Osteocyte (in vitro differentiated cells): ENCODE measurements at regions not wholly inside any gene's neighbourhood (a gene's known extent, or its start where the extent isn't known, plus 50 kb on each side); places are given as distances from the start of the nearest gene placed in this dataset.

ENCODE experiments used
- DNase-seq: peaks from one replicate; pipeline ENCODE4 v3.0.0; 2021; ENCODE audit warnings: mixed read lengths; ENCODE audit not compliant: unreplicated experiment; ENCODE audit errors: extremely low spot score
- H3K27ac Mint-ChIP-seq: one replicate; pipeline ENCODE4 v1.8.0; 2021; ENCODE audit warnings: mild to moderate bottlenecking, mixed read lengths; ENCODE audit not compliant: unreplicated experiment
- H3K27me3 Mint-ChIP-seq: one replicate; pipeline ENCODE4 v1.8.0; 2021; ENCODE audit warnings: mixed read lengths; ENCODE audit not compliant: unreplicated experiment
- H3K36me3 Mint-ChIP-seq: one replicate; pipeline ENCODE4 v1.8.0; 2021; ENCODE audit warnings: mixed read lengths; ENCODE audit not compliant: unreplicated experiment
- H3K4me1 Mint-ChIP-seq: one replicate; pipeline ENCODE4 v1.8.0; 2021; ENCODE audit warnings: mixed read lengths; ENCODE audit not compliant: unreplicated experiment
- H3K4me3 Mint-ChIP-seq: one replicate; pipeline ENCODE4 v1.8.0; 2021; ENCODE audit warnings: mild to moderate bottlenecking, moderate library complexity, mixed read lengths; ENCODE audit not compliant: unreplicated experiment
- H3K9me3 Mint-ChIP-seq: one replicate; pipeline ENCODE4 v1.8.0; 2021; ENCODE audit warnings: mixed read lengths; ENCODE audit not compliant: unreplicated experiment
- CTCF ChIP-seq: fragments of 200-600 bp; sonication (generic); IDR thresholded peaks from 2 replicates; pipeline ENCODE4 v1.5.0; 2021; ENCODE audit warnings: antibody characterized with exemption, mild to moderate bottlenecking, moderate library complexity

- no peaks in the 10 kb centered on the region for H3K9me3 Mint-ChIP-seq
- no peak overlapping the region for H3K4me3 Mint-ChIP-seq
- no peak for TF ChIP-seq CTCF
- no peak for DNase-seq
- no peak overlapping the region for H3K27ac Mint-ChIP-seq
- H3K27me3 Mint-ChIP-seq = no peaks in the 10 kb centered on the region
- H3K4me1 Mint-ChIP-seq = peaks cover 9% of the 10 kb centered on the region
- H3K36me3 Mint-ChIP-seq = no peaks in the 10 kb centered on the region
Measured at GRCh38 chr5:93891491-93892480, 150.4 kb upstream of the POU5F2 start.

DNA sequence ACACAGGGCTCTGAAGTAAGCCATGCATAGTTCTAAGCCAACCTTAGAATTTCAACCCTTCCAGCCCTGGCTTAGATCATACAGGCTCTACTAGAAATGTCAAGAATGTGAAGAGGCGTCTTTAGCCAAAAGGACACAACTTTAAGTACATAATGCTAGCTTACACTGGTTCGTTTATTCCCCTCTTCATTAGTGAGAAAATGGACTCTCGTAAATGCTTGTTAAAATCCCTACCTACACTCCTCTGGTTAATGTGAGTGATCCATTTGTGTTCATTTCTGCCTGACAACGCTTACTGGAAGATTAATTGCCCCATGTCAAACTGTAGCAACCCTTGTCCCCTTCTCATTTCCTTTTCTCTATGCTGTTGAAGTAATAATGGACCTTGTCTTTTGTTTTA, 149.3 kb upstream of the POU5F2 start:
- TF ChIP-seq CTCF = no peak
- no peak for DNase-seq
- Mint-ChIP-seq H3K27me3 (no peaks in the 10 kb centered on the region), H3K36me3 (no peaks in the 10 kb centered on the region), H3K27ac (no peak overlapping the region), H3K4me1 (peaks cover 20% of the 10 kb centered on the region), H3K9me3 (no peaks in the 10 kb centered on the region), H3K4me3 (no peak overlapping the region)

DNA sequence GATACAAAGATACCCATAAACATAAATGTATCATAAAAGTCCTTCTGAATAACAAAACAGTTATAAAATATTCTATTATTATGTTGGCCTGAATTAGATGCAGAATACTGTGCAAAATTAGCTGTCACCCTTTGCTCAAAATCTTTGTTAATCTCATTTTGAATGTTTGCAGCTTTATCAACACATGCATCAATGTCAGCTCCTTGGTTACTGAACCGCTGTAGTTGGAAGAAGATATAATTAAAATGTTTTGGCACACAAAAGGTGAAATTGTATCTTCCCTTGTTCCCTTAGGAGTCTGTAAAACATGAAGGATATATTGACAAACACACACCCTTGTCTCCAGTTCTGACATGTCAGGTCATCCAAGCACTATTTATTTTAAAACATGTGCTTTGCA, 146.3 kb upstream of the POU5F2 start:
- no peaks in the 10 kb centered on the region for H3K9me3 Mint-ChIP-seq
- no peak for TF ChIP-seq CTCF
- no peak overlapping the region for H3K27ac Mint-ChIP-seq
- peaks cover 29% of the 10 kb centered on the region for H3K4me1 Mint-ChIP-seq
- no peak for DNase-seq
- H3K27me3 Mint-ChIP-seq = no peaks in the 10 kb centered on the region
- no peaks in the 10 kb centered on the region for H3K36me3 Mint-ChIP-seq
- no peak overlapping the region for H3K4me3 Mint-ChIP-seq

GRCh38 chr5:93886917-93887361, 145.5 kb upstream of the POU5F2 start:
- H3K9me3 Mint-ChIP-seq = no peaks in the 10 kb centered on the region
- peak overlapping the region; percentile 29 for H3K27ac Mint-ChIP-seq
- H3K27me3 Mint-ChIP-seq = no peaks in the 10 kb centered on the region
- TF ChIP-seq CTCF = no peak
- H3K36me3 Mint-ChIP-seq = no peaks in the 10 kb centered on the region
- H3K4me3 Mint-ChIP-seq = peak overlapping the region; percentile 62
- peaks cover 29% of the 10 kb centered on the region for H3K4me1 Mint-ChIP-seq
- DNase-seq = no peak

DNA sequence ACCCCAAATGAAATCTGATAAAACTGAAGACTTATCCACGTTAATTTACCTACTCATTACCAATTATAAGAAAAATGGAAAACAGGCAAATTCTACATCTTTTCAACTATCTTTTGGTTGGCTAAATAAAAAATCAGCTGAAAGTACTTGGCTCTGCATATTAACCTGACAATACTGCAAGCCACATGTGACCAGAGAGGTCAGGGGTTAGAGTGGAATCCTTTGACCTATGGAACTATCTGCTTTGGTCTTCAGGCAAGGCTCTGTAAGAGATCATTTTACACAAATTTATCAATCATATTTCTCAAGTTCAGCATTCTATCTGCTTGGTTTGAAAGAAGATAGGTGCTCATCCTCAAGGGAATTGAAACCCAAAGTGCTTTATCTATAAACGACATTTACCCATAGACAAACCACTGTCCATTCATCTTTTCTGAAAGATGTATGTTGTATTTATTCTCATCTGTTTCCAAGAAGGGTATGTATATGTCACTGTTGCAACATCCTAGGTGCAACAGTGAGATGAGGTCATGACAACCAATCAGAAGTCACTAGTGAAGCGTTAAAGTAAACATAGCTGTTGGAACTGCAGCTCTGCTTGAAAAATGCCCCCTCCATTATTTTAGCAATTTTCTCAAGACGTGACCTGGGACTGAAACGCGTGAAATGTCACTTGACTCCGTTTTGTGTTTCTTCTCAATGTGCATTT, 144.9 kb upstream of the POU5F2 start:
- no peak for DNase-seq
- TF ChIP-seq CTCF = no peak
- H3K27ac Mint-ChIP-seq = peak overlapping the region; percentile 29
- H3K36me3 Mint-ChIP-seq = no peaks in the 10 kb centered on the region
- peaks cover 29% of the 10 kb centered on the region for H3K4me1 Mint-ChIP-seq
- H3K4me3 Mint-ChIP-seq = peak overlapping the region; percentile 62
- no peaks in the 10 kb centered on the region for H3K9me3 Mint-ChIP-seq
- no peaks in the 10 kb centered on the region for H3K27me3 Mint-ChIP-seq
